HepG2 (cell line): ENCODE measurements at regions not wholly inside any gene's neighbourhood (a gene's known extent, or its start where the extent isn't known, plus 50 kb on each side); places are given as distances from the start of the nearest gene placed in this dataset.

Experiments used
- CREB1 ChIP-seq, 2 experiments: fragments of 450-650 bp in 1 of 2; IDR thresholded peaks; 2 replicates each; pipeline ENCODE4 v1.6.1; 2016 to 2017; ENCODE audit warnings: control low read depth in 1 of 2, mild to moderate bottlenecking in 1 of 2, missing compliant biosample characterization in 1 of 2, missing genetic modification characterization in 1 of 2
- FOXK1 ChIP-seq: sonication (generic); formaldehyde crosslinking; IDR thresholded peaks from 2 replicates; pipeline ENCODE4 v1.4.0; 2020; ENCODE audit warnings: low read depth, missing genetic modification reagents, borderline replicate concordance
- HIVEP1 ChIP-seq: sonication (generic); formaldehyde crosslinking; IDR thresholded peaks from 2 replicates; pipeline ENCODE4 v1.4.0; 2020; ENCODE audit warnings: mild to moderate bottlenecking, missing genetic modification reagents
- NR3C1 ChIP-seq: sonication (generic); formaldehyde crosslinking; IDR thresholded peaks from 2 replicates; pipeline ENCODE4 v1.4.0; 2020; ENCODE audit warnings: missing genetic modification reagents
- POGZ ChIP-seq: sonication (generic); formaldehyde crosslinking; IDR thresholded peaks from 2 replicates; pipeline ENCODE4 v1.4.0; 2020; ENCODE audit warnings: mild to moderate bottlenecking, missing genetic modification reagents
- SMAD3 ChIP-seq: sonication (generic); formaldehyde crosslinking; IDR thresholded peaks from 2 replicates; pipeline ENCODE4 v1.4.0; 2020; ENCODE audit warnings: missing genetic modification reagents
- SMYD3 ChIP-seq: sonication (generic); formaldehyde crosslinking; IDR thresholded peaks from 2 replicates; pipeline ENCODE4 v1.8.1; 2023; ENCODE audit warnings: mild to moderate bottlenecking, missing genetic modification reagents
- SOX13 ChIP-seq, 3 experiments: fragments of 450-650 bp in 1 of 3; sonication (generic) in 1 of 3; formaldehyde crosslinking in 1 of 3; IDR thresholded peaks in 2 of 3; conservative IDR thresholded peaks in 1 of 3; 2 replicates each; pipeline versions ENCODE4 v1.5.0 to v1.6.1; 2016 to 2020; ENCODE audit warnings: antibody characterized with exemption in 1 of 3, mild to moderate bottlenecking in 1 of 3, missing compliant biosample characterization in 1 of 3, missing genetic modification reagents in 1 of 3, moderate library complexity in 1 of 3
- TOPORS ChIP-seq: sonication (generic); formaldehyde crosslinking; IDR thresholded peaks from 2 replicates; pipeline ENCODE4 v1.8.0; 2023; ENCODE audit warnings: mild to moderate bottlenecking, missing genetic modification reagents
- ZBTB7B ChIP-seq: sonication (generic); formaldehyde crosslinking; IDR thresholded peaks from 2 replicates; pipeline ENCODE4 v1.4.0; 2020; ENCODE audit warnings: missing genetic modification reagents
- ZNF136 ChIP-seq: sonication (generic); formaldehyde crosslinking; IDR thresholded peaks from 2 replicates; pipeline ENCODE4 v1.8.1; 2022; ENCODE audit warnings: low read depth, mild to moderate bottlenecking, moderate library complexity, missing genetic modification reagents
- ZNF253 ChIP-seq: sonication (generic); formaldehyde crosslinking; IDR thresholded peaks from 2 replicates; pipeline ENCODE4 v1.8.0; 2022; ENCODE audit warnings: mild to moderate bottlenecking, missing genetic modification reagents, borderline replicate concordance
- ZNF484 ChIP-seq: sonication (generic); formaldehyde crosslinking; IDR thresholded peaks from 2 replicates; pipeline ENCODE4 v1.5.1; 2020; ENCODE audit warnings: mild to moderate bottlenecking, low read depth, missing genetic modification reagents, borderline replicate concordance
- ZNF83 ChIP-seq: sonication (generic); formaldehyde crosslinking; IDR thresholded peaks from 2 replicates; pipeline ENCODE4 v1.4.0; 2020; ENCODE audit warnings: missing genetic modification reagents, mild to moderate bottlenecking, borderline replicate concordance
- TF ChIP-seq, protein P1 (sequence below): sonication (generic); formaldehyde crosslinking; IDR thresholded peaks from 2 replicates; pipeline ENCODE4 v1.4.0; 2020; ENCODE audit warnings: missing genetic modification reagents
- TF ChIP-seq, protein P2 (sequence below): sonication (generic); formaldehyde crosslinking; conservative IDR thresholded peaks from 2 replicates; pipeline ENCODE4 v1.4.0; 2020; ENCODE audit warnings: mild to moderate bottlenecking, missing genetic modification reagents, moderate library complexity
- TF ChIP-seq, protein P3 (sequence below): sonication (generic); formaldehyde crosslinking; IDR thresholded peaks from 2 replicates; pipeline ENCODE4 v1.8.0; 2022; ENCODE audit warnings: missing genetic modification reagents, mild to moderate bottlenecking, borderline replicate concordance
- TF ChIP-seq, protein P4 (sequence below): sonication (generic); formaldehyde crosslinking; conservative IDR thresholded peaks from 2 replicates; pipeline ENCODE4 v1.8.0; 2022; ENCODE audit warnings: missing genetic modification reagents

DNA sequence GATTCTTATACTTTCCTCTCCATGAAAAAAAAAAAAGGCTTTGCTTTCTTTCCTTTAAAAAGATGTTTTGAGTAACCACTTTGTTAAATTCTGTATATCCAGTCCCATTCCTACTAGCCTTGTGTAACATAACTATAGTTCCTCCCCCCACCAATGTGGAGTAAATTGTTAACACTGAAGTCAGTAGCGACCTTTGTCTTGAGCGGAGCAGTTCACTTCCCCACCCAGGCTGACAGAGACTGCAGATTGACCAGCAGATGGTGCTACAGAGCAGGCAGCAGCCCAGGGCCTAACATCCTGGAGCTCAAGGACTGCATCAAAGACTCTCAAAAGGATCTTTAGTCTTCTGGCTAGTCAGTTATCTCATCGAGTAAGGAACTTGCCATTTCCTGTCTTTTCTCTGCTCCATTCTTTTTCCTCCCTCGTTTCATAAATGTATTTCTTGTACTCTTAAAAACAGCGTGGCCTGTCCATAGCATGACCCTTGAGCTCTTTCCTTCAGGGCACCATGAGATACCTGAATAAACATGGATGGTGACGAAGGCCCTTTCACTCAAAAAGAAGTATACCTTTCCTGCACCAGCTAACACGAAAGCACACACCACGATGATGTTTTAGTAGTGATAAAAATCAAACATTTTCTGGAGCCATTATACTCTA lies 503.5 kb upstream of the PKN2 start (continued):
- no peak for TF ChIP-seq SOX13 (IDR thresholded peaks at IDR 0.05)
- peak in 1 of 2 experiments; percentile 80; a peak in 2 of 4 replicates for TF ChIP-seq SOX13 (CRISPR knock-in tag; conservative IDR thresholded peaks at IDR 0.05 in 1 of 2, IDR thresholded peaks at IDR 0.05 in 1 of 2)
- TF ChIP-seq POGZ (CRISPR knock-in tag): peak; percentile 91
- TF ChIP-seq NR3C1 (CRISPR knock-in tag): no peak
- TF ChIP-seq, protein P1, sequence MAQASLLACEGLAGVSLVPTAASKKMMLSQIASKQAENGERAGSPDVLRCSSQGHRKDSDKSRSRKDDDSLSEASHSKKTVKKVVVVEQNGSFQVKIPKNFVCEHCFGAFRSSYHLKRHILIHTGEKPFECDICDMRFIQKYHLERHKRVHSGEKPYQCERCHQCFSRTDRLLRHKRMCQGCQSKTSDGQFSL (CRISPR knock-in tag): peak; percentile 85; the same call in 1 of the 2 replicates
- TF ChIP-seq ZBTB7B (CRISPR knock-in tag): peak; percentile 68; the same call in 1 of the 2 replicates
- TF ChIP-seq ZNF136 (CRISPR knock-in tag): no peak
- TF ChIP-seq ZNF253 (CRISPR knock-in tag): no peak
- TF ChIP-seq SMAD3: peak; percentile 81
- no peak for TF ChIP-seq HIVEP1 (CRISPR knock-in tag)
- TF ChIP-seq, protein P2, sequence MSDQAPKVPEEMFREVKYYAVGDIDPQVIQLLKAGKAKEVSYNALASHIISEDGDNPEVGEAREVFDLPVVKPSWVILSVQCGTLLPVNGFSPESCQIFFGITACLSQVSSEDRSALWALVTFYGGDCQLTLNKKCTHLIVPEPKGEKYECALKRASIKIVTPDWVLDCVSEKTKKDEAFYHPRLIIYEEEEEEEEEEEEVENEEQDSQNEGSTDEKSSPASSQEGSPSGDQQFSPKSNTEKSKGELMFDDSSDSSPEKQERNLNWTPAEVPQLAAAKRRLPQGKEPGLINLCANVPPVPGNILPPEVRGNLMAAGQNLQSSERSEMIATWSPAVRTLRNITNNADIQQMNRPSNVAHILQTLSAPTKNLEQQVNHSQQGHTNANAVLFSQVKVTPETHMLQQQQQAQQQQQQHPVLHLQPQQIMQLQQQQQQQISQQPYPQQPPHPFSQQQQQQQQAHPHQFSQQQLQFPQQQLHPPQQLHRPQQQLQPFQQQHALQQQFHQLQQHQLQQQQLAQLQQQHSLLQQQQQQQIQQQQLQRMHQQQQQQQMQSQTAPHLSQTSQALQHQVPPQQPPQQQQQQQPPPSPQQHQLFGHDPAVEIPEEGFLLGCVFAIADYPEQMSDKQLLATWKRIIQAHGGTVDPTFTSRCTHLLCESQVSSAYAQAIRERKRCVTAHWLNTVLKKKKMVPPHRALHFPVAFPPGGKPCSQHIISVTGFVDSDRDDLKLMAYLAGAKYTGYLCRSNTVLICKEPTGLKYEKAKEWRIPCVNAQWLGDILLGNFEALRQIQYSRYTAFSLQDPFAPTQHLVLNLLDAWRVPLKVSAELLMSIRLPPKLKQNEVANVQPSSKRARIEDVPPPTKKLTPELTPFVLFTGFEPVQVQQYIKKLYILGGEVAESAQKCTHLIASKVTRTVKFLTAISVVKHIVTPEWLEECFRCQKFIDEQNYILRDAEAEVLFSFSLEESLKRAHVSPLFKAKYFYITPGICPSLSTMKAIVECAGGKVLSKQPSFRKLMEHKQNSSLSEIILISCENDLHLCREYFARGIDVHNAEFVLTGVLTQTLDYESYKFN (CRISPR knock-in tag): peak; percentile 77
- TF ChIP-seq, protein P3, sequence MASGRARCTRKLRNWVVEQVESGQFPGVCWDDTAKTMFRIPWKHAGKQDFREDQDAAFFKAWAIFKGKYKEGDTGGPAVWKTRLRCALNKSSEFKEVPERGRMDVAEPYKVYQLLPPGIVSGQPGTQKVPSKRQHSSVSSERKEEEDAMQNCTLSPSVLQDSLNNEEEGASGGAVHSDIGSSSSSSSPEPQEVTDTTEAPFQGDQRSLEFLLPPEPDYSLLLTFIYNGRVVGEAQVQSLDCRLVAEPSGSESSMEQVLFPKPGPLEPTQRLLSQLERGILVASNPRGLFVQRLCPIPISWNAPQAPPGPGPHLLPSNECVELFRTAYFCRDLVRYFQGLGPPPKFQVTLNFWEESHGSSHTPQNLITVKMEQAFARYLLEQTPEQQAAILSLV (CRISPR knock-in tag): no peak
- TF ChIP-seq TOPORS (CRISPR knock-in tag): no peak
- TF ChIP-seq SMYD3 (CRISPR knock-in tag): 0 out of 2 replicates have a peak, but pooled peaks have one; percentile 40
- TF ChIP-seq, protein P4, sequence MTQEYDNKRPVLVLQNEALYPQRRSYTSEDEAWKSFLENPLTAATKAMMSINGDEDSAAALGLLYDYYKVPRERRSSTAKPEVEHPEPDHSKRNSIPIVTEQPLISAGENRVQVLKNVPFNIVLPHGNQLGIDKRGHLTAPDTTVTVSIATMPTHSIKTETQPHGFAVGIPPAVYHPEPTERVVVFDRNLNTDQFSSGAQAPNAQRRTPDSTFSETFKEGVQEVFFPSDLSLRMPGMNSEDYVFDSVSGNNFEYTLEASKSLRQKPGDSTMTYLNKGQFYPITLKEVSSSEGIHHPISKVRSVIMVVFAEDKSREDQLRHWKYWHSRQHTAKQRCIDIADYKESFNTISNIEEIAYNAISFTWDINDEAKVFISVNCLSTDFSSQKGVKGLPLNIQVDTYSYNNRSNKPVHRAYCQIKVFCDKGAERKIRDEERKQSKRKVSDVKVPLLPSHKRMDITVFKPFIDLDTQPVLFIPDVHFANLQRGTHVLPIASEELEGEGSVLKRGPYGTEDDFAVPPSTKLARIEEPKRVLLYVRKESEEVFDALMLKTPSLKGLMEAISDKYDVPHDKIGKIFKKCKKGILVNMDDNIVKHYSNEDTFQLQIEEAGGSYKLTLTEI (CRISPR knock-in tag): no peak
- no peak for TF ChIP-seq ZNF83 (CRISPR knock-in tag)
- no peak for TF ChIP-seq ZNF484 (CRISPR knock-in tag)
- no peak for TF ChIP-seq CREB1 (IDR thresholded peaks at IDR 0.05)
- TF ChIP-seq CREB1 (CRISPR knock-in tag; IDR thresholded peaks at IDR 0.05): peak; percentile 42; the same call in 1 of the 2 replicates
- peak; percentile 36; the same call in 1 of the 2 replicates for TF ChIP-seq FOXK1 (CRISPR knock-in tag)
